ENCODE measurements at regions not wholly inside any gene's neighbourhood (a gene's known extent, or its start where the extent isn't known, plus 50 kb on each side); places are given as distances from the start of the nearest gene placed in this dataset.

DNA sequence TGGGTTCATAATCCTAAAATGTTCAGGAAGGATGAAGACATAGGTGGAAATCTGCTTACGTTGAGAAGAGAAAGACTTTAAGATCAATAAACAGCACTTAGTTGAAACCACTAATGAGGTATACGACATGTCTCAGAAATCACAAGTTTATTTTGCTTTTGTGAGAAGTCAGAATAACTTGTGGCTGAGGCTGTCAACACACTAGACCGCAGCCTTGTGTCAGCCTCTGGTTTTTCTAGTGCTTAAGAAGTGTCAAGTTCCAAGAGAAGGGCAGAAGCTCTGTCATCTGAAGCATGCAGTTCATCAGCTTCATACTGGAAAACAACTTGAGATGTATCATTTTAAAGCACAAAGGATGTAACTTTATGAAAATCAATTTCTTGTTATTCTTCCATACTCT, 420.9 kb downstream of the METTL15 start:
- H3K4me1 Mint-ChIP-seq, result no peaks in the 10 kb centered on the region
- peaks cover 3% of the 10 kb centered on the region for H3K27me3 Mint-ChIP-seq

DNA sequence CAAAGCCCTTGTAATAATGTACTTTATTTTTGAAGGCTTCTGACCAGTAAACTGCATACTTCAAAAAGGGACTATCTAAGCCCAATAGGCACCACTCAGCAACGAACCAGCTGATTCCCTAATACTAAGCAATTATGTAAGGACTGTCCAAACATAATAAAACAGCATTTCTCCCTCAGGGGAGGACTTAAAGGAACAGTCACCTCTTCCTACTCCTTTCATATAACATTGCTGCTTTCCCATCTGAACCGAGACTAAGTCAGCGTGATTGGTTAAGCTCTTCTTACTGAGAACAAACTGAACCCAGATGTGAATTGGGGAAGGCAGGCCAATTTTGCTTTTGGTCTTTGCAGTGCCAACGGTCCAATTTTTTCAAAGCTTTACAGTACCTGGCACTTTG, 420.0 kb downstream of the METTL15 start:
- no peak overlapping the region for H3K27ac Mint-ChIP-seq
- H3K27me3 Mint-ChIP-seq, result peaks cover 3% of the 10 kb centered on the region
- H3K9me3 Mint-ChIP-seq, result peaks cover 14% of the 10 kb centered on the region
- H3K36me3 Mint-ChIP-seq, result peaks cover 2% of the 10 kb centered on the region
- no peak overlapping the region for H3K4me3 Mint-ChIP-seq
- H3K4me1 Mint-ChIP-seq, result no peaks in the 10 kb centered on the region

More for the DNA sequence above, 420.9 kb downstream of the METTL15 start:
- peaks cover 11% of the 10 kb centered on the region for H3K9me3 Mint-ChIP-seq
- peaks cover 2% of the 10 kb centered on the region for H3K36me3 Mint-ChIP-seq
- H3K4me3 Mint-ChIP-seq, result no peak overlapping the region
- H3K27ac Mint-ChIP-seq, result no peak overlapping the region

DNA sequence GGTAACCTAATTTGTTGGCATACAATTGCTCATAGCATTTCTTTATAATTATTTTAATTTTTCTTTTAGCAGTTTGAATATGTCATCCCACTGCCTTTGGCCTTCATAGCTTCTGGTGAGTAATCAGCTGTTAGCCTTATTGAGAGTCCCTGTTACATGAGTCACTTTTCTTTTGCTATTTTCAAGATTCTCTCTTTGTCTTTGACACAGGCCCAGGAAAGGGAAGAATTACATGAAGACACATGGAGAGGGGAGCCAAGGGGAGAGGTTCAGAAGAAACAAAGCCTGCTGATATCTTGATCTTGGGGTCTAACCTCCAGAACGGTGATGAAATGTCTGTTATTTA, 418.2 kb downstream of the METTL15 start:
- Mint-ChIP-seq H3K36me3 (peaks cover 2% of the 10 kb centered on the region), H3K27ac (no peak overlapping the region), H3K4me1 (no peaks in the 10 kb centered on the region), H3K4me3 (no peak overlapping the region), H3K27me3 (peaks cover 3% of the 10 kb centered on the region), H3K9me3 (peaks cover 14% of the 10 kb centered on the region)

DNA sequence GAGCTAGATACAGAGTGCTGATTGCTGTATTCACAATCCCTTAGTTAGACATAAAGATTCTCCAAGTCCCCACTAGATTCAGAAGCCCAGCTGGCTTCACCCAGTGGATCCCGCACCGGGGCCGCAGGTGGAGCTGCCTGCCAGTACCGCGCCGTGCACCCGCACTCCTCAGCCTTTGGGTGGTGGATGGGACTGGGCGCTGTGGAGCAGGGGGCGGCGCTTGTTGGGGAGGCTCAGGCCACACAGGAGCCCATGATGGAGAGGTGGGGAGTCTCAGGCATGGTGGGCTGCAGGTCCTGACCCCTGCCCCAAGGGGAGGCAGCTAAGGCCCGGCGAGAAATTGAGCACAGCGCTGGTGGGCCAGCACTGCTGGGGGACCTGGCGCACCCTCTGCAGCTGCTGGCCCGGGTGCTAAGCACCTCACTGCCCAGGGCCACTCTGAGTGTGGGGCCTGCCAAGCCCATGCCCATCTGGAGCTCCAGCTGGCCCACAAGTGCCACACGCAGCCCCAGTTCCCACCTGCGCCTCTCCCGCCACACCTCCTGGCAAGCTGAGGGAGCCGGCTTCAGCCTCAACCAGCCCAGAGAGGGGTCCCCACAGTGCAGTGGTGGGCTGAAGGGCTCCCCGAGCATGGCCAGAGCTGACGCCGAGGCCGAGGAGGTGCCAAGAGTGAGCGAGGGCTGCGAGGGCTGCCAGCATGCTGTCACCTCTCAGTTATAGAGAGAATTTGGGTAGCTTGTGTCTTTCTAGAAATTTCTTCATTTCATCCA, 417.6 kb downstream of the METTL15 start:
- Mint-ChIP-seq H3K27me3 (peaks cover 3% of the 10 kb centered on the region), H3K27ac (no peak overlapping the region), H3K36me3 (peaks cover 2% of the 10 kb centered on the region)

DNA sequence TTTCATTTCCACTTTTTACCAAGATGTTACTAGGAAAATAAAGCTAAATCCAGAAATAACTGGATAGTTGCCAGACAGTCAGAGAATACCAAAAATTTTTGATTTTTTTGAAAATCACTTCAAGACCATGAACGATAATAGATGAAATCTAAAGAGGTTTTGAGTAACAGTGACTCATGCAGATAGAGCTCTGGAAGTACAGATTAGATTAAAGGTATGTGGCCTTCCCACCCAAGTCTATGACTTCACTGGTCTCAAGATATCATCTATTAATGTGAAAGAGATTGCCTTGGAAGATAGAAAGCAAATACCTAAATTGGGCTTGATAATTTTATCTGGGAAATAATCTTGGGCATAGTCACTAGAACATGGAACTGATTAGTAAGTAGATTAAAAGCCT, 415.9 kb downstream of the METTL15 start:
- Mint-ChIP-seq H3K9me3 (peaks cover 14% of the 10 kb centered on the region), H3K4me3 (no peak overlapping the region), H3K27ac (no peak overlapping the region), H3K36me3 (peaks cover 2% of the 10 kb centered on the region), H3K27me3 (peaks cover 1% of the 10 kb centered on the region), H3K4me1 (no peaks in the 10 kb centered on the region)

More for the DNA sequence above, 417.6 kb downstream of the METTL15 start:
- Mint-ChIP-seq H3K4me3 (no peak overlapping the region), H3K4me1 (no peaks in the 10 kb centered on the region), H3K9me3 (peaks cover 14% of the 10 kb centered on the region)

DNA sequence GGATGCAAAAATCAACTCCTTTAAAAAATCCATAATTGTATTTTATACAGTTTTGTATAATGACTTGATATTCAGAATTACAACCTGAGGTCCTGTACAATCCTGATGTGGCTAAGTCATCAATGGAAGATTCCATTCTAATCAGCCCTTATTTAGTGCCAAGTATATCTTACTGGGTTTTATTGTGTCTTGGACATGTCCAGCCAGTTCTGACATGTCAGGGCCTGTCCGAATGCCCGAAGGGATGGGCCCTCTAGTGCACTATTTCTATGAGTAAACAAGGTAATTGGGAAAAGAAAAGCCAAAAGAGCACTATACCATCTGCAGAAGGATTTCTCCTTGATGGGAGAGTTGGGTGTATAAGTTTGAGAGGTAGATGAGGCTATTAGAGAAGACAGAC, 412.9 kb downstream of the METTL15 start:
- no peak overlapping the region for H3K27ac Mint-ChIP-seq
- no peaks in the 10 kb centered on the region for H3K36me3 Mint-ChIP-seq
- H3K4me1 Mint-ChIP-seq, result no peaks in the 10 kb centered on the region
- H3K27me3 Mint-ChIP-seq, result no peaks in the 10 kb centered on the region
- no peak overlapping the region for H3K4me3 Mint-ChIP-seq
- H3K9me3 Mint-ChIP-seq, result peaks cover 9% of the 10 kb centered on the region

DNA sequence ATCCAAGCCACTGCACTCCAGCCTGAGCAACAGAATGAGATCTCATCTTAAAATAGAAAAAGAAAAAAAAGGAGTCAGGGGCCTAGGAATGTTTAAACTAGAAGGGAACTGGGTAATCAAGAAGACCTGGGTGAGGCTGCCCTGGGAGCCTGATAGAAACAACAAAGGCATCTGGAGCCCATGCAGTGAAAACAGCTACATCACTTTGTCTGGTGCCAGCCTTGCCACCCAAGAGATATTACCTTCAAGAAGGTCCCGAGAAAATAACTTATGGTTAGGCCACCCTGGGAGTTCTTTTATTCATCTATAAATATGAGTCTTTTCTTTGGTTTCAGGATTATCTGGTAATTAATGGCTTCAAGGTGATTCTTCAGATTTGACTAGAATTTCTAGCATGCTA, 412.1 kb downstream of the METTL15 start:
- no peaks in the 10 kb centered on the region for H3K4me1 Mint-ChIP-seq
- no peak overlapping the region for H3K4me3 Mint-ChIP-seq
- H3K27ac Mint-ChIP-seq, result no peak overlapping the region
- H3K9me3 Mint-ChIP-seq, result peaks cover 9% of the 10 kb centered on the region
- H3K36me3 Mint-ChIP-seq, result no peaks in the 10 kb centered on the region
- H3K27me3 Mint-ChIP-seq, result no peaks in the 10 kb centered on the region

DNA sequence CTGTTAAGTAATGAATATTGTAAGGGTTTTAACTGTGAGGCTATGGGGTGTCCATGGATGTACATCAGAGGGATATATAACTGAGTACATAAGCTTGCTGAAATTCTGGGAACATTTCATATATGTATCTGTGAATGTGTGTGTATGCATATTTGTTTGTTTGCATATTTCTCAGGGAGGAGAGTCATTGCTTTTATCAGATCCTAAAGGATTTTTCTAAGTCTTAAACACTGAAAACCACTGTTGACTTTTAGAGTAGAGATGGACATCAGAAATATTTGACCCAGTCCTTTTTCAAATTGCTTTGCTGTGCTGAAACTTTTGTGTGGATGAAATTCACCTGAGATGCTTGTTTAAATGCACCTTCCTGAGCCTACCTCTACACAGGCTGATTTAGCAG, 410.6 kb downstream of the METTL15 start:
- no peak overlapping the region for H3K27ac Mint-ChIP-seq
- H3K36me3 Mint-ChIP-seq, result no peaks in the 10 kb centered on the region
- H3K4me1 Mint-ChIP-seq, result no peaks in the 10 kb centered on the region
- H3K4me3 Mint-ChIP-seq, result no peak overlapping the region
- peaks cover 2% of the 10 kb centered on the region for H3K9me3 Mint-ChIP-seq
- no peaks in the 10 kb centered on the region for H3K27me3 Mint-ChIP-seq

DNA sequence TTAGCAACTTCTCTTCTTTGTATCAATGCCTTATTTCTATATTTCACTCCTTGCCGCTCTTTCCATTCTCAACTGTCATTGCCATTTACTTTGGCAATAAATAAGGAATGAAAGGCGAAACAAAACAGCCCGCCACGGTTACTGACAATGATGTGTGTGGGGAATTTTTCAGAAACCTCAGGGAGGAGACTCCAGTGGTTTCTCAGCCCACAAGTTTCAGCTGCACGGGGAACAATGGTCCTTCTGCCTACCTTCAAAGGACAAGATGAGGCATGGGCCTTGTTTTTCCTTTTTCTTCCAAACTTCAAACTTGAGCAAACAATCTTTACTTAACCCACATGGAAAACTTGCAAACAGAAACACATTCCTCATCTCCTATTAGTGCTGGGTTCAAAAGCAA, 409.4 kb downstream of the METTL15 start:
- Mint-ChIP-seq H3K9me3 (peaks cover 6% of the 10 kb centered on the region), H3K4me1 (no peaks in the 10 kb centered on the region), H3K36me3 (no peaks in the 10 kb centered on the region), H3K27me3 (no peaks in the 10 kb centered on the region), H3K4me3 (no peak overlapping the region), H3K27ac (no peak overlapping the region)

DNA sequence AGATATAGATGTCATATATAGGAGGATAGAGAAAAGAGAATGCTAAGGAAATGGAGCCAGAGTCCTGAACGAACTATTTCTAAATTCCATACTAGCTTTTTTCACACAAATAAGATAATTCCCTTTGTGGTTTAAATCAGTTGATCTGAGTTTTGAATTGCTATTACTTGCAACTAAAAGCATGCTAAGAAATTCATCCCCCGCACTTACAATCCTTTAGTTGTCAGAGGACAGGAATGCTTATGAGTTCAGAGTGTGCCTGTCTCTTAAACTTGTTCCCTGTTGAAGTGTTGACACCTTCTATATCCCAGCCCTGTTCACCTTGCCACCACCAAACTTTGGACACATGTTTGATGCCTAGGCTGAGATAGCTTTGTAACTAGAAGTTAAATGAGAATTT, 406.2 kb downstream of the METTL15 start:
- Mint-ChIP-seq H3K4me1 (no peaks in the 10 kb centered on the region), H3K27ac (no peak overlapping the region), H3K4me3 (no peak overlapping the region), H3K36me3 (no peaks in the 10 kb centered on the region), H3K9me3 (peaks cover 6% of the 10 kb centered on the region), H3K27me3 (no peaks in the 10 kb centered on the region)

DNA sequence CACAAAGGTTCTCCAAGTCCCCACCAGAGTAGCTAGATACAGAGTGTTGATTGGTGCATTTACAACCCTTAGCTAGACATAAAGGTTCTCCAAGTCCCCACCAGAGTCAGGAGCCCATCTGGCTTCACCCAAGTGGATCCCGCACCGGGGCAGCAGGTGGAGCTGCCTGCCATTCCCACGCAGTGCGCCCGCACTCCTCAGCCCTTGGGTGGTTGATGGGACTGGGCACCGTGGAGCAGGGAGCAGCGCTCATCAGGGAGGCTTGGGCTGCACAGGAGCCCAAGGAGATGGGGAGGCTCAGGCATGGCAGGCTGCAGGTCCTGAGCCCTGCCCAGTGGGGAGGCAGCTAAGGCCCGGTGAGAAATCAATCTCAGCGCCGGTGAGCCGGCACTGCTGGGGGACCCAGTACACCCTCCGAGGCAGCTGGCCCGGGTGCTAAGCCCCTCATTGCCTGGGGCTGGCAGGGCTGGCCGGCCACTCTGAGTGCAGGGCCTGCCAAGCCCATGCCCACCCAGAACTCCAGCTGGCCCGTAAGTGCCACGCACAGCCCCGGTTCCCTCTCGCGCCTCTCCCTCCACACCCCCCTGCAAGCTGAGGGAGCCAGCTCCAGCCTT, 404.1 kb downstream of the METTL15 start:
- peaks cover 6% of the 10 kb centered on the region for H3K9me3 Mint-ChIP-seq
- H3K27ac Mint-ChIP-seq, result no peak overlapping the region
- no peaks in the 10 kb centered on the region for H3K27me3 Mint-ChIP-seq
- H3K4me3 Mint-ChIP-seq, result no peak overlapping the region
- no peaks in the 10 kb centered on the region for H3K4me1 Mint-ChIP-seq
- H3K36me3 Mint-ChIP-seq, result no peaks in the 10 kb centered on the region

DNA sequence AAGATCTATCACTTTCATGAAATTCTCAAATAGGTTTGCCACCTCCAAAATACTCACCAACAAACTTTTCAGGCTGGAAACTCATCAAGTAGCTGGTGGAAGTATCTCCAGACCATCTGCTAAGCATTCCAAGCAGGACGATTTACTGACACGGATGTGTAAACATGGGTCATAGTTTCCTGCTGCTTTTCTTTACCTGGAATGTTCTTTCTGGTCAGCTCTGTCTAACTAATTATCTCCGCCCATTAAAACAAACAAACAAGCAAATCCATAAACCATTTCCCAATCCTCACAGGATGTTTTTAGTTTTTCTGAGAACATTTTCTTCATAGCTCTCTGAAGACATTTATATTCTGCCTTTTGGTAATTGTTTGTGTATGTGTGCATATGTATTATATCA, 397.0 kb downstream of the METTL15 start:
- H3K27ac Mint-ChIP-seq, result no peak overlapping the region
- no peaks in the 10 kb centered on the region for H3K4me1 Mint-ChIP-seq
- no peaks in the 10 kb centered on the region for H3K27me3 Mint-ChIP-seq
- H3K9me3 Mint-ChIP-seq, result no peaks in the 10 kb centered on the region
- no peak overlapping the region for H3K4me3 Mint-ChIP-seq
- H3K36me3 Mint-ChIP-seq, result no peaks in the 10 kb centered on the region

DNA sequence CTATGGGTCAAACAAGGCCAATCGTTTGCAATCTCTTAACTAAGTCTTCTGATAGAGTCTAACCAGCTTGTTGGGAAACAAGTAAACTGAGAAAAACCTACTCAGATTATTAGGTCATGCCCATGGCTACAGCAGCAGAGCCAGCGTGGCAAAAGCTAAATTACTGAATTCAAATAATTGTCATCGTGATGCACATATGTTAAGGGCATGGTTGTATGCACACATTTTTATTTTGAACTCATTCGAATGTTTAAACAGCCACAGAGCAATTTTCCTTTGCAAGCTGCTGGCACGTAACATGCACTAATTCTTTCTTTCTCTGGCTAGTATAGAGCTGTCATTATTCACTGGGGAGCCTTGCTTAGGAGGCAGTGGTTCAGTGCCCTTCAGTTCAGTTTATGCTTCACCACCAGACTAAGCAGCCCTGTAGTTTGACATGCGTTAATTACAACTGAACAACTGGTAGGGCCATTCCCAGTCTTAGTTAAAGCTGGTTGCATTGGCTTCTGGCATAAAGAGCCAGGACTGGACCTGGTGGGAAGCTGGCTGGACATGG, 396.4 kb downstream of the METTL15 start:
- Mint-ChIP-seq H3K36me3 (no peaks in the 10 kb centered on the region), H3K27me3 (no peaks in the 10 kb centered on the region), H3K9me3 (no peaks in the 10 kb centered on the region), H3K4me1 (no peaks in the 10 kb centered on the region), H3K4me3 (no peak overlapping the region), H3K27ac (no peak overlapping the region)

DNA sequence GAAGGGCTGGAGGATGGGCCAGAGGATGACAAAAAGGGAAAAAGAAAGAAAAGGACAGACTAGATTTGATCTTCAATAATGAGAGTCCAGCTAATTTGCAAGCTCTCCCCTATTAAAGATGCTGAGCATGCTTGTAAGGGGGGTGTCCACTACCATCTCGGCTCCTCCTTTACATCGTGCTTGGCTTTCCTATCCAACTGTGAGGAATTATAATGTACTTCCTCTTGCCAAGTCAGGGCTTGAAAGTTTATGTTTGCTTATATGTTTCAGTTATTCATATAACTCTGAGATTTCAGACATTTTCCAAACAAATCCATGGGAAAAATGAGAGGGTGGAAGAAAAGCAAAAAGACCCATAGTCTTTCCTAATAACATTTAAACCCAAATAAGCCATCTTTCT, 387.1 kb downstream of the METTL15 start:
- H3K27me3 Mint-ChIP-seq, result no peaks in the 10 kb centered on the region
- no peak overlapping the region for H3K4me3 Mint-ChIP-seq
- no peaks in the 10 kb centered on the region for H3K4me1 Mint-ChIP-seq
- H3K27ac Mint-ChIP-seq, result no peak overlapping the region
- no peaks in the 10 kb centered on the region for H3K36me3 Mint-ChIP-seq
- H3K9me3 Mint-ChIP-seq, result no peaks in the 10 kb centered on the region

DNA sequence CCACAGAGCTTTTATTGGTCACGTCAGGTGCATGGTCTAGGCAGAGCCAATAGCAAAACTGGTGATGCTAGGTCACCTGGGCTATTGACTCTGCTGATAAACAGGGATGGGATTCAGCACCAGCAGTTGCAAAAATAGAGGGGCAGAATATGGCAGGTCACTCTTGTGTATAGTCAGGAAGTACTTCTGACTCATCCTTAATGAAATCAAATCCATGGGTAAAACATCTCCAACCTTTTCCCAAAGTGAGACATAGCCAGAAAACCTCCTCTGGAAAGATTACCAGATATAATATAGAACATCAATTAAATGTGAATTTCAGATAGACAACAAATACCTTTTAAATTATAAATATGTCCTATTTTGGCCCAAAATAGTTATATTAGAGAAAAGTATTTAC, 383.2 kb downstream of the METTL15 start:
- H3K36me3 Mint-ChIP-seq, result no peaks in the 10 kb centered on the region
- no peak overlapping the region for H3K4me3 Mint-ChIP-seq
- H3K4me1 Mint-ChIP-seq, result no peaks in the 10 kb centered on the region
- H3K9me3 Mint-ChIP-seq, result no peaks in the 10 kb centered on the region
- no peaks in the 10 kb centered on the region for H3K27me3 Mint-ChIP-seq
- no peak overlapping the region for H3K27ac Mint-ChIP-seq

DNA sequence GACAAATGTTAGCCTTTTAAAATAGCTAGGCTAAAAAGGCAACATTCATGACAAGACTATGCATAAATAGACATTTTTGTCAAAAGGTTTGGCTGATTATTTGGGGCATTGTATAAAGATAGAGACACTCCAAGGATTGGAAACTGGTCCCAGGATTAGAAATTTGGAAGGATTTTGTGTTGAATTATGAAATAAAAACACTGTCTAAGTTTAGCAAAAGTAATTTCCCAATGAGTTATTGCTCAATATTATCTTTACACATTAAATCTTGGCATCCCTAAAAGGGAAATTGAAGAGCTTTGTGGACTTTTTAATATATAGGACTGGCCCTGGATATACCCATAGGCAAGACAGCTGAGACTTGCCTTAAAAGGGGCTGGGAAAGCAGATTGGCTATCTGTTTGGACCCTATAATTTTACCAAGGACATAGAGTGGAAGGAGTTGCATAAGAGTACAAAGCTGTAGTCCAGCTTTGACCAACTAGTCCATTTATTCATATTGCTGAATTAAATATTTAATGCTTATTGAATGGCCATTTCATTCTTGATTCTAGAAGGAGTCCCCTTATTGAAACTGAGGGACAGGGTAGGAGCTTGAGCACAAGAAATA, 382.7 kb downstream of the METTL15 start:
- H3K36me3 Mint-ChIP-seq, result no peaks in the 10 kb centered on the region
- H3K4me1 Mint-ChIP-seq, result no peaks in the 10 kb centered on the region
- H3K27me3 Mint-ChIP-seq, result no peaks in the 10 kb centered on the region
- H3K27ac Mint-ChIP-seq, result no peak overlapping the region
- H3K9me3 Mint-ChIP-seq, result no peaks in the 10 kb centered on the region
- no peak overlapping the region for H3K4me3 Mint-ChIP-seq

Measured in activated naive CD4-positive, alpha-beta T cell treated with anti-CD3 and anti-CD28 coated beads, Interleukin-2, amount 50 U/mL, for 24 hours (primary cell).